ENCODE measurements at regions not wholly inside any gene's neighbourhood (a gene's known extent, or its start where the extent isn't known, plus 50 kb on each side); places are given as distances from the start of the nearest gene placed in this dataset.
"Not testable (repeated sequence)": the region's sequence is repeated elsewhere in the genome, so short reads cannot be mapped to it uniquely, and the experiment has no call there.

DNA sequence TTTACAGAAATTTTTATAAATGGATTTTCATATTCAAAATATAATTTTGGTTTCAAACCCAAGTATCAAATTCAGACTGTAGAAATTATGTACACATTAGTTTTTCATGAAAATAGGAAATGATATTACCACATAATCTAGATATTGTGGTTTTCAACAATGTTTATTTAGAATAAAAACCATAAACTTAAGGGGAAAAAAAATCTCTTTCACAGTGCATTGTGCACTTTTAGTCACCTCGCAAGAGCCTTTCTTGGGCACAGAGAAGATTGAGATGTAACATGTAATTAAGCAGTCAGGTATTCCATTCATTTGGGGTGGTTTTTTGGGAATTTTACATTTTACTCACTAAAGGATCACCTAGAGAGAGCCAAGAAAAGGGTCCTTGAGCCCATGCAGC lies 104.0 kb downstream of the TANC2 start:
- in situ Hi-C loops (cut with MboI; ENCODE audit: low pct_unique_long_range_greater_than_20kb, low sequenced_read_pairs), result no loop called here
- DNase-seq, result no peak

- in situ Hi-C loops (cut with MboI; ENCODE audit: low pct_unique_long_range_greater_than_20kb, low sequenced_read_pairs), result no loop called here
- DNase-seq, result no peak
These were observed 105.8 kb downstream of the TANC2 start for GRCh38 chr17:63071797-63072196.

DNA sequence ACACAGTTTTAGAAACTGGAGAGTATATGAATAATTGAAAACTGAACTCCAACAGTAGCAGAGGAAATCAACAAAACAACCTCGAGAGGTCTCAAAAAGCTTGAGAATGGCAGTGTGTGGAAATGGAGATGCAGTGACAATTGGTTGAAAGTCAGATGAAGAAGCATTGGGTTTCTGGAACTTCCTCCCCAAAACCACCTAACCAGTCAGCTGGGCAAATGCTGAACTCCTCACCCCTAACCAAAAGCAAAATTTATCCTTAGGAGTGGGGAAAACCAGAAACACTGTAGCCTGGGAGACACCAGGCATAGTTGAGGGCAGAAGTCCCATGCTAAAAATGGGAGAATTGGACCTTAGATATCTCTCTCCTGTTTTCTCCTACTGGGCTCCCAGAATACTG lies 109.9 kb downstream of the TANC2 start:
- in situ Hi-C loops (cut with MboI; ENCODE audit: low pct_unique_long_range_greater_than_20kb, low sequenced_read_pairs), result no loop called here
- peak; percentile 51 for DNase-seq

- no peak for DNase-seq
- in situ Hi-C loops (cut with MboI; ENCODE audit: low pct_unique_long_range_greater_than_20kb, low sequenced_read_pairs), result no loop called here
These were observed 112.7 kb downstream of the TANC2 start for GRCh38 chr17:63078707-63079106.

DNA sequence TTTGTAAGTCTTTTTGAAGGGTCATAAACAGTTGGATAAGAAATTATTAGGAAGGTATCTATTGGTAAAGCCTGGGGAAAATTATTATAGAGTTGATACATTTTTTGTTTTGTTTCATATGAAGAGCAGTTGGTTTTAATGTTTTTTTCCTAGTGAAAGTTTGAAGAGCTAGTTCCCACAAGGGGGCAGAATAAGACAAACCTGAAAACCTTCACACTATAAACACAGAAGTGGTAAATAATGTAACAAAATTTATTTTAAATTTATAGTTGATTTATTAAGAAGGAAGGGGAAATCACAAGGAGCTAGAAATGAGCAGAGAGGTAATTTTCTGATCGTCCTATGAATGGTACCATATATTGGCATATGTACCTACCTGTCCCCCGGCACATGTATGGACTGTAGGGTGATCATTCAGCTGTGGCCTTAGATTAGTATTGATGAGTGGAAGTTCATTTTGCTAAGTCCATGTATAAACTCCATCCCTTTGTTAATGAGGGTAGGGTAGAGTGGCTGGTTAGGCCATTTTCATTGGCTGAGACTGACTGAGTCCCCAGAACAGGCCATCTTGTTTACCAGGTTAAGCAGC lies 116.3 kb downstream of the TANC2 start:
- DNase-seq, result peak; percentile 58
- in situ Hi-C loops (cut with MboI; ENCODE audit: low pct_unique_long_range_greater_than_20kb, low sequenced_read_pairs), result no loop called here

- DNase-seq, result no peak
- in situ Hi-C loops (cut with MboI; ENCODE audit: low pct_unique_long_range_greater_than_20kb, low sequenced_read_pairs), result no loop called here
These were observed 116.9 kb downstream of the TANC2 start for GRCh38 chr17:63082952-63083351.

- no peak for DNase-seq
- in situ Hi-C loops (cut with MboI; ENCODE audit: low pct_unique_long_range_greater_than_20kb, low sequenced_read_pairs), result no loop called here
These were observed 120.6 kb downstream of the TANC2 start for GRCh38 chr17:63086483-63087185.

DNA sequence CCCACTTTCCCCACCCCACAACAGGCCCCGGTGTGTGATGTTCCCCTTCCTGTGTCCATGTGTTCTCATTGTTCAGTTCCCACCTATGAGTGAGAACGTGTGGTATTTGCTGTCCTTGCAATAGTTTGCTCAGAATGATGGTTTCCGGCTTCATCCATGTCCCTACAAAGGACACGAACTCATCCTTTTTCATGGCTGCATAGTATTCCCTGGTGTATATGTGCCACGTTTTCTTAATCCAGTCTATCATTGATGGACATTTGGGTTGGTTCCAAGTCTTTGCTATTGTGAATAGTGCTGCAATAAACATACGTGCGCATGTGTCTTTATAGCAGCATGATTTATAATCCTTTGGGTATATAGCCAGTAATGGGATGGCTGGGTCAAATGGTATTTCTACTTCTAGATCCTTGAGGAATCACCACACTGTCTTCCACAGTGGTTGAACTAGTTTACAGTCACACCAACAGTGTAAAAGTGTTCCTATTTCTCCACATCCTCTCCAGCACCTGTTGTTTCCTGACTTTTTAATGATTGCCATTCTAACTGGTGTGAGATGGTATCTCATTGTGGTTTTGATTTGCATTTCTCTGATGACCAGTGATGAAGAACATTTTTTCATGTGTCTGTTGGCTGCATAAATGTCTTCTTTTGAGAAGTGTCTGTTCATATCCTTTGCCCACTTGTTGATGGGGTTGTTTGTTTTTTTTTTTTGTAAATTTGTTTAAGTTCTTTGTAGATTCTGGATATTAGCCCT lies 124.5 kb downstream of the TANC2 start:
- in situ Hi-C loops (cut with MboI; ENCODE audit: low pct_unique_long_range_greater_than_20kb, low sequenced_read_pairs); DNase-seq: not testable (repeated sequence)

DNA sequence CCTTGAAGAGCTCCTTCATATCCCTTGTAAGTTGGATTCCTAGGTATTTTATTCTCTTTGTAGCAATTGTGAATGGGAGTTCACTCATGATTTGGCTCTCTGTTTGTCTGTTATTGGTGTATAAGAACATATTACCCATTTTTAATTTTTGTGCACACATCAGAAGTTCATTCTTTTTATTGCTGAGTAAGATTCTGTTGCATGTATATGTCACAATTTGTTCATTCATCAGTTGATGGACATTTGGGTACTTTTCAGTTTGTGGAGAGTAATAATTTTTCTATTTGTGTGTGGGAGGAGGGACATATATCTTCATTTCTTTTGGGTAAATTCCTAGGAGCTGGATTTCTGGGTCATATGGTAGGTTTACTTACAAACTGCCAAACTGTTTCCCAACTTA lies 125.9 kb downstream of the TANC2 start:
- DNase-seq; in situ Hi-C loops (cut with MboI; ENCODE audit: low pct_unique_long_range_greater_than_20kb, low sequenced_read_pairs): not testable (repeated sequence)

DNA sequence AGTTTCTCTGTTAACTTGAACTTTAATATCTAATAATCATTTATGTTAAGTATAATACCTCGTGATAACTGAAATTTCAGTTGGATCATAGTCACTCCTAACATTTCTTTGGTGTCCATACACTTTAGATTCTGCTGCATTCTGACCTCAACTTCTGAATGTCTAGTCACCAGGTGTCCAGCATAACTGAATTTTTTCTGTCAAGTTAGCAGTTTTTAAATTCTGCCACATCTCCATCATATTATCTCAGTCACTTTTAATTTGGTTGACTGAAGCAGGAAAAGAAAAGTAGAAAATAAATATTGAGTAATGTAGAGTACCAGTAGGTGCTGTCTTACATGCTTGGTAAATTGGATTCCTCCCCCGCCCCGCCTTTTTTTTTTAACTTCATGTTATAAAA lies 128.6 kb downstream of the TANC2 start:
- in situ Hi-C loops (cut with MboI; ENCODE audit: low pct_unique_long_range_greater_than_20kb, low sequenced_read_pairs), result no loop called here
- no peak for DNase-seq

DNA sequence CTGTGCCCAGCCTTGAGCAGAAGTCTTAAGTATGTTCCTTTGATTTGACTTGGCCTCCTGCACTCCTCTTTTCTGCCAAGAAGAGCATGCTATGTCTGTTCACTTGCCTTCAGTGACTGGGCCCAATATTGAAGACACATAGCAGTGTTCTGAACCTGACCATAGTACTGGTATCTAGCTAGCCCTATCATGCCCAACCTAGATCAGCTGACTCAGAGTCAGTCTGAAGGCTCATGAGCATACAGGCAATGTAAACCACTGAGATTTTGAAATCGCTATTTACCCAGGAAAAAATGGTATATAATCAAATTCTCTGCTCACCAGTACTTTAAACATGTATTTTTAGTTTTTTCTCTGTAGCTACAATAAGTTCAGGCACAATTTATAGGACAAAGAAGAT lies 129.4 kb downstream of the TANC2 start:
- in situ Hi-C loops (cut with MboI; ENCODE audit: low pct_unique_long_range_greater_than_20kb, low sequenced_read_pairs), result no loop called here
- DNase-seq, result no peak

DNA sequence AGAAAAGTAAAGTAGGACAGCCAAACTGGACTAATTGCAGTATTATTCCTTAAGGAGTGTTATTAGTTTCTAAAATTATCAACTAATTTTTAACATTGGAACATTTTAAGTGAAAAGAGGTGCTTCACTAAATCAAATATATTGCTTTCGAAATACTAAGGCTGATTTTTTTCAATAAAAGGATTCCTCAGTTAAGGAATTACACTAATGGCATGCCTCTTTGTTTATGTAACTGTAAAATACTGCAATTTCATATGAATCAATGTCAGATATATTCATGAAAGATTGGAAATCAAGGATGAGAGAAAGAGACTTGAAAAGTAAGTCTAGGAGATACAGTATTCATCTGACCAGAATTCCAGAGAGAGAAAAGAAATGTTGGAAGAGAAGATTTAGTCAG lies 129.8 kb downstream of the TANC2 start:
- DNase-seq, result no peak
- in situ Hi-C loops (cut with MboI; ENCODE audit: low pct_unique_long_range_greater_than_20kb, low sequenced_read_pairs), result no loop called here

DNA sequence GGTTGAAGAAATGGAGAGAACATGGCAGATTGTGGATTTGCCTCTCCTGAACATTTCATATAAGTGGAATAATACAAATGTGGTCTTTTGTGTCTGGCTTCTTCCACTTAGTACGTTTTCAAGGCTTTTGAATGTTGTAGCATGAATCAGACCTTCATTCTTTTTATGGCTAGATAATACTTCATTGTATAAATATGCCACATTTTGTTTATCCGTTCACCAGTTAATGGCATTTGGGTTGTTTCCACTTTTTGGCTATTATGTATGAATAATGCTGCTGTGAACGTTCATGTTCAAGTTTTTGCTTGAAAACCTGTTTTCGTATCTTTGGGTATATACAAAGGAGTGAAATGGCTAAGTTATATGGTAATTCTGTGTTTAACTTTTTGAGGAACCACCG lies 130.4 kb downstream of the TANC2 start:
- in situ Hi-C loops (cut with MboI; ENCODE audit: low pct_unique_long_range_greater_than_20kb, low sequenced_read_pairs), result no loop called here
- DNase-seq, result no peak

DNA sequence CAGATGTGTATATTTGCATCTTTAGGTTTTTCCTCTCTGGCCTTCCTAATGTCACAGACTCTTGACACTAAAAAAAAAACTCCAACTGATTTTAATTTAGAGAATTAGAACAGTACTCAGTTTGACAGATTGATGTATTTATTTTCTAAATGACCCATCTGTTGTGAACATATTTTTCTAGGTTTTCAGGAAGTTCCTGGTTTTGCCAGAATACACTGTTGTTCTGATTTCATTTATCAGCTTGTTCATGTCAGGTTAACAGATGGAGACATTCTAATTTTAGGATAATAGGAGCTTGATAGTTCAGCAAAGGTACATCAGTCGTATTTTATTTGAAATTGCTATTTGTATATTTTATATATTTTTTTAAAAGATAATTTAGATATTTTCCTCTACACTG lies 133.4 kb downstream of the TANC2 start:
- in situ Hi-C loops (cut with MboI; ENCODE audit: low pct_unique_long_range_greater_than_20kb, low sequenced_read_pairs), result no loop called here
- no peak for DNase-seq

DNA sequence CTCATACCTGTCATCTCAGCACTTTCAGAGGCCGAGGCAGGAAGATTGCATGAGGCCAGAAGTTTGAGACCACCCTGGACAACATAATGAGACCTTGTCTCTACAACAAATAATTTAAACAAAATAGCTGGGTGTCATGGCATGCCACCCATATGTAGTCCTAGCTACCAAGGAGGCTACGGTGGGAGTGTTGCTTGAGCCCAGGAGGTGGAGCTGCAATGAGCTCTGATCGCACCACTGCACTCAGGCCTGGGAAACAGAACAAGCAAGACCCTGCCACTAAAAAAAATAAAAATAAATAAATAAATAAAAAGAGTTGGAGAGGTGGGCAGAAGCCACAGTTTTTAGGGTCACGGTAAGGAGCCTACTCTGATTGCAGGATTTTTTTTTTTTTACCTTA lies 136.0 kb downstream of the TANC2 start:
- no peak for DNase-seq
- in situ Hi-C loops (cut with MboI; ENCODE audit: low pct_unique_long_range_greater_than_20kb, low sequenced_read_pairs), result no loop called here

DNA sequence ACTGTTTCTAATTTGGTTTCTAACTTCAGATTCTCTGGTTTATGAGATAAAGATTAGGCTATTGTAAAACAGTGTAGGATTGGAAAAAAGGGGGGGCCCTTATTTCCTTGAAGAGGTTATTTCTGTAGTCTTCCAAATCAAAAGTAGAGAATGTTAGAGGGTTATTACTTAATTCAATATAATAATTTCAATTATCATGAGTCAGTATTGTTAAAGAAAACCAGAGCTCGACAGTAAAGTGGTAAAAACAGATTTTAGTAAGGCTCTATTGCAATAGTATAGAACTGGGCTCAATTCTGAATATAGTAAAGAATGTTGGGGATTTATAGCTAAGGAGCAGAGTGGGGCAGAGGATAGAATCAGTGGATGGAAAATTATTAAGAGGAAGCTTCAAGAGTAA lies 140.0 kb downstream of the TANC2 start:
- DNase-seq, result no peak
- in situ Hi-C loops (cut with MboI; ENCODE audit: low pct_unique_long_range_greater_than_20kb, low sequenced_read_pairs), result no loop called here

DNA sequence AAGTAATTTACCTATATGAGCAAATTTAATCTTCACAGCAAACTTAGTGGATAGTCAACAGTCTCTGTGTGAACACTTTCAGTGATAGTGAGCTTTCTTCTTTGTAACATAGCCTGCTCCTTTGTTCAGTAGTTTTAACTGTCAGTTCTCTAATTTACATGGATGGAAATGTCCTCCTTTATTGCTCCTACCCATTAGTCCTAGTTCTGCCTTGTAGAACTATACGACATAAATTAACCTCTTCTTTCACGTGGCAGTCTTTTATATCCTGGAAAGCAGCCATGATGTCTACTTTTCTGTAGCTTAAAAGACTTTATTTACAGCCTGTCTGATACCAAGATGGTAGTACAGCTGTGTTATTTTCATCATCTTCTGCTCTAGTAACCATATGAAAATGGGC lies 143.6 kb downstream of the TANC2 start:
- DNase-seq, result no peak
- in situ Hi-C loops (cut with MboI; ENCODE audit: low pct_unique_long_range_greater_than_20kb, low sequenced_read_pairs), result no loop called here

GRCh38 chr17:63113167-63113566 lies 147.1 kb downstream of the TANC2 start:
- in situ Hi-C loops (cut with MboI; ENCODE audit: low pct_unique_long_range_greater_than_20kb, low sequenced_read_pairs), result no loop called here
- DNase-seq, result no peak

- in situ Hi-C loops (cut with MboI; ENCODE audit: low pct_unique_long_range_greater_than_20kb, low sequenced_read_pairs), result no loop called here
- DNase-seq, result no peak
These were observed 150.2 kb downstream of the TANC2 start for GRCh38 chr17:63116228-63116627.

GRCh38 chr17:63116967-63117830 lies 151.2 kb downstream of the TANC2 start:
- in situ Hi-C loops (cut with MboI; ENCODE audit: low pct_unique_long_range_greater_than_20kb, low sequenced_read_pairs), result no loop called here
- DNase-seq, result no peak
